Neural cell (in vitro differentiated cells): ENCODE measurements at regions not wholly inside any gene's neighbourhood (a gene's known extent, or its start where the extent isn't known, plus 50 kb on each side); places are given as distances from the start of the nearest gene placed in this dataset.

Experiments
- H2AFZ ChIP-seq: fragments of 200-600, 300-800 bp; sonication (generic), shearing (Covaris generic); 2 replicates; pipeline ENCODE4 v1.6.0; 2014; ENCODE audit warnings: low read depth, mild to moderate bottlenecking, antibody characterized with exemption, low read length, moderate library complexity
- H3F3A ChIP-seq: fragments of 200-600 bp; shearing (Covaris generic); 2 replicates; pipeline ENCODE4 v1.6.1; 2016; ENCODE audit warnings: mild to moderate bottlenecking, moderate library complexity, mixed read lengths, antibody characterized with exemption, low read length; ENCODE audit not compliant: insufficient read depth, poor library complexity, severe bottlenecking
- H3K27ac ChIP-seq: fragments of 200-600, 300-800 bp; sonication (generic), shearing (Covaris generic); 2 replicates; pipeline ENCODE4 v1.5.1; 2014; ENCODE audit warnings: mild to moderate bottlenecking, low read length, moderate library complexity
- H3K27me3 ChIP-seq: fragments of 300-800, 200-600 bp; sonication (generic), shearing (Covaris generic); 2 replicates; pipeline ENCODE4 v1.6.0; 2014; ENCODE audit warnings: mild to moderate bottlenecking, low read depth, low read length, moderate library complexity; ENCODE audit not compliant: insufficient read depth
- H3K36me3 ChIP-seq: fragments of 300-800, 200-600 bp; sonication (generic), shearing (Covaris generic); 2 replicates; pipeline ENCODE4 v1.5.1; 2014; ENCODE audit warnings: mild to moderate bottlenecking, antibody characterized with exemption, low read length, moderate library complexity; ENCODE audit not compliant: insufficient read depth
- H3K4me2 ChIP-seq: fragments of 300-800, 200-600 bp; sonication (generic), shearing (Covaris generic); 2 replicates; pipeline ENCODE4 v1.6.0; 2014; ENCODE audit warnings: mild to moderate bottlenecking, low read length
- H3K4me3 ChIP-seq: fragments of 300-800, 200-600 bp; sonication (generic), shearing (Covaris generic); 2 replicates; pipeline ENCODE4 v1.5.1; 2014; ENCODE audit warnings: mild to moderate bottlenecking, low read length, moderate library complexity
- H3K79me2 ChIP-seq: fragments of 200-600 bp; shearing (Covaris generic); replicated peaks from 2 replicates; pipeline ENCODE4 v1.6.0; 2014; ENCODE audit warnings: mild to moderate bottlenecking, low read length, moderate library complexity; ENCODE audit not compliant: insufficient read depth
- H3K9ac ChIP-seq: fragments of 300-800, 200-600 bp; sonication (generic), shearing (Covaris generic); 2 replicates; pipeline ENCODE4 v1.6.1; 2016; ENCODE audit warnings: mild to moderate bottlenecking, low read length, mixed read lengths
- H3K9me2 ChIP-seq: fragments of 200-600 bp; shearing (Covaris generic); 2 replicates; pipeline ENCODE4 v1.6.1; 2016; ENCODE audit warnings: mild to moderate bottlenecking, low read length, mixed read lengths; ENCODE audit not compliant: insufficient read depth
- H3K9me3 ChIP-seq: fragments of 200-600, 300-800 bp; sonication (generic), shearing (Covaris generic); 2 replicates; pipeline ENCODE4 v1.6.1; 2016; ENCODE audit warnings: mild to moderate bottlenecking, mixed run types, low read length, moderate library complexity, mixed read lengths
- H4K20me1 ChIP-seq: fragments of 200-600 bp; shearing (Covaris generic); 2 replicates; pipeline ENCODE4 v1.6.1; 2016; ENCODE audit warnings: mild to moderate bottlenecking, mixed run types; ENCODE audit not compliant: insufficient read depth
- CTCF ChIP-seq: fragments of 450-650 bp; IDR thresholded peaks from 2 replicates; pipeline ENCODE4 v1.5.1; 2014; ENCODE audit warnings: antibody characterized with exemption, mild to moderate bottlenecking, moderate library complexity; ENCODE audit not compliant: poor library complexity, severe bottlenecking
- EP300 ChIP-seq: fragments of 450-650 bp; conservative IDR thresholded peaks from 2 replicates; pipeline ENCODE4 v1.6.1; 2014; ENCODE audit warnings: antibody characterized with exemption, mild to moderate bottlenecking, moderate library complexity; ENCODE audit not compliant: poor library complexity, severe bottlenecking
- EZH2 ChIP-seq: fragments of 200-600, 300-800 bp; shearing (Covaris generic), sonication (generic); IDR thresholded peaks from 2 replicates; pipeline ENCODE4 v1.6.1; 2014; ENCODE audit warnings: antibody characterized with exemption, low read length, borderline replicate concordance, mild to moderate bottlenecking; ENCODE audit not compliant: insufficient read depth, poor library complexity, severe bottlenecking
- MXI1 ChIP-seq: fragments of 450-650 bp; conservative IDR thresholded peaks from 2 replicates; pipeline ENCODE4 v1.6.1; 2014; ENCODE audit warnings: antibody characterized with exemption, mild to moderate bottlenecking; ENCODE audit not compliant: poor library complexity, severe bottlenecking
- POLR2AphosphoS5 ChIP-seq: IDR thresholded peaks from 2 replicates; pipeline ENCODE4 v1.6.1; 2012
- RAD21 ChIP-seq: fragments of 450-650 bp; conservative IDR thresholded peaks from 2 replicates; pipeline ENCODE4 v1.6.1; 2014; ENCODE audit warnings: antibody characterized with exemption, mild to moderate bottlenecking, moderate library complexity
- SMC3 ChIP-seq: fragments of 450-650 bp; conservative IDR thresholded peaks from 2 replicates; pipeline ENCODE4 v1.6.1; 2014; ENCODE audit warnings: antibody characterized with exemption, mild to moderate bottlenecking, moderate library complexity; ENCODE audit not compliant: poor library complexity
- TAF1 ChIP-seq: IDR thresholded peaks from 2 replicates; pipeline ENCODE4 v1.6.1; 2012; ENCODE audit warnings: low read depth
- TF ChIP-seq, protein P1 (sequence below): IDR thresholded peaks from 2 replicates; pipeline ENCODE4 v1.6.1; 2012; ENCODE audit warnings: borderline replicate concordance

DNA sequence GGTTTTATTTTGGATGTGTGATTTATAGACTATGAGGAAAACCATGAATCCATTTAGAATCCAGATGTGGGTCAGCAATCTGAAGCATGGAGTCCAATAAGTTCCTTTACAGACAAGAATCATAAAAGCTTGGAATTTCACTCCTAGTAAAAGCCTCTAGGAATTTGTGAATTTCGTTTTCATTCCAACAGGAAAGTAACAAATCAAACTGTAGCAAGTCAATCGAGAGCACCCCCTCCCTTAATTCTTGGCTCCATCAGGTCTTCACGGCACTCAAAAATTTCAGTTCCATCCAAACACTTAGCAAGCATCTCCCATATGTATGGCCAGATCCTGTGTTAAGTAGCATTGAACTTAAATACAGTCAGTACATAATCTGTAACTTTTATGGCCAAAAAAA, 143.6 kb upstream of the POU2AF2 start:
- no peaks in the 10 kb centered on the region for H4K20me1 ChIP-seq
- H3K4me3 ChIP-seq, result no peak overlapping the region
- no peaks in the 10 kb centered on the region for H3K9me2 ChIP-seq
- no peaks in the 10 kb centered on the region for H3F3A ChIP-seq
- H3K9me3 ChIP-seq, result no peaks in the 10 kb centered on the region
- no peak overlapping the region for H3K4me2 ChIP-seq
- no peaks in the 10 kb centered on the region for H3K79me2 ChIP-seq
- TF ChIP-seq MXI1, result no peak
- TF ChIP-seq RAD21, result no peak
- TF ChIP-seq TAF1, result no peak
- no peak for TF ChIP-seq EP300
- TF ChIP-seq EZH2, result no peak
- no peaks in the 10 kb centered on the region for H3K36me3 ChIP-seq
- H3K27me3 ChIP-seq, result no peaks in the 10 kb centered on the region
- no peak overlapping the region for H2AFZ ChIP-seq
- H3K9ac ChIP-seq, result no peak overlapping the region
- no peak overlapping the region for H3K27ac ChIP-seq

GRCh38 chr11:111099028-111099713, 146.4 kb upstream of the POU2AF2 start:
- Histone ChIP-seq H3F3A (no peaks in the 10 kb centered on the region), H3K36me3 (no peaks in the 10 kb centered on the region), H2AFZ (no peak overlapping the region), H3K4me2 (no peak overlapping the region), H3K9ac (no peak overlapping the region), H3K9me2 (no peaks in the 10 kb centered on the region), H3K27ac (no peak overlapping the region), H3K4me3 (no peak overlapping the region), H3K79me2 (no peaks in the 10 kb centered on the region), H3K27me3 (no peaks in the 10 kb centered on the region), H3K9me3 (no peaks in the 10 kb centered on the region), H4K20me1 (no peaks in the 10 kb centered on the region)
- TF ChIP-seq TAF1, result no peak
- no peak for TF ChIP-seq CTCF
- no peak for TF ChIP-seq MXI1
- TF ChIP-seq EP300, result no peak
- TF ChIP-seq RAD21, result no peak
- TF ChIP-seq EZH2, result no peak
- no peak for TF ChIP-seq SMC3
- TF ChIP-seq, protein P1, sequence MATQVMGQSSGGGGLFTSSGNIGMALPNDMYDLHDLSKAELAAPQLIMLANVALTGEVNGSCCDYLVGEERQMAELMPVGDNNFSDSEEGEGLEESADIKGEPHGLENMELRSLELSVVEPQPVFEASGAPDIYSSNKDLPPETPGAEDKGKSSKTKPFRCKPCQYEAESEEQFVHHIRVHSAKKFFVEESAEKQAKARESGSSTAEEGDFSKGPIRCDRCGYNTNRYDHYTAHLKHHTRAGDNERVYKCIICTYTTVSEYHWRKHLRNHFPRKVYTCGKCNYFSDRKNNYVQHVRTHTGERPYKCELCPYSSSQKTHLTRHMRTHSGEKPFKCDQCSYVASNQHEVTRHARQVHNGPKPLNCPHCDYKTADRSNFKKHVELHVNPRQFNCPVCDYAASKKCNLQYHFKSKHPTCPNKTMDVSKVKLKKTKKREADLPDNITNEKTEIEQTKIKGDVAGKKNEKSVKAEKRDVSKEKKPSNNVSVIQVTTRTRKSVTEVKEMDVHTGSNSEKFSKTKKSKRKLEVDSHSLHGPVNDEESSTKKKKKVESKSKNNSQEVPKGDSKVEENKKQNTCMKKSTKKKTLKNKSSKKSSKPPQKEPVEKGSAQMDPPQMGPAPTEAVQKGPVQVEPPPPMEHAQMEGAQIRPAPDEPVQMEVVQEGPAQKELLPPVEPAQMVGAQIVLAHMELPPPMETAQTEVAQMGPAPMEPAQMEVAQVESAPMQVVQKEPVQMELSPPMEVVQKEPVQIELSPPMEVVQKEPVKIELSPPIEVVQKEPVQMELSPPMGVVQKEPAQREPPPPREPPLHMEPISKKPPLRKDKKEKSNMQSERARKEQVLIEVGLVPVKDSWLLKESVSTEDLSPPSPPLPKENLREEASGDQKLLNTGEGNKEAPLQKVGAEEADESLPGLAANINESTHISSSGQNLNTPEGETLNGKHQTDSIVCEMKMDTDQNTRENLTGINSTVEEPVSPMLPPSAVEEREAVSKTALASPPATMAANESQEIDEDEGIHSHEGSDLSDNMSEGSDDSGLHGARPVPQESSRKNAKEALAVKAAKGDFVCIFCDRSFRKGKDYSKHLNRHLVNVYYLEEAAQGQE, result no peak
- no peak for TF ChIP-seq POLR2AphosphoS5
